ENCODE measurements at regions not wholly inside any gene's neighbourhood (a gene's known extent, or its start where the extent isn't known, plus 50 kb on each side); places are given as distances from the start of the nearest gene placed in this dataset.

- no peak for TF ChIP-seq CTCF (IDR thresholded peaks at IDR 0.05)
- no peak for TF ChIP-seq POLR2A (IDR thresholded peaks at IDR 0.05)
Measured at GRCh38 chr1:168452329-168452728, 91.5 kb downstream of the XCL2 start.

Data from testis (tissue), 2 donors.